ENCODE measurements at regions not wholly inside any gene's neighbourhood (a gene's known extent, or its start where the extent isn't known, plus 50 kb on each side); places are given as distances from the start of the nearest gene placed in this dataset.

DNA sequence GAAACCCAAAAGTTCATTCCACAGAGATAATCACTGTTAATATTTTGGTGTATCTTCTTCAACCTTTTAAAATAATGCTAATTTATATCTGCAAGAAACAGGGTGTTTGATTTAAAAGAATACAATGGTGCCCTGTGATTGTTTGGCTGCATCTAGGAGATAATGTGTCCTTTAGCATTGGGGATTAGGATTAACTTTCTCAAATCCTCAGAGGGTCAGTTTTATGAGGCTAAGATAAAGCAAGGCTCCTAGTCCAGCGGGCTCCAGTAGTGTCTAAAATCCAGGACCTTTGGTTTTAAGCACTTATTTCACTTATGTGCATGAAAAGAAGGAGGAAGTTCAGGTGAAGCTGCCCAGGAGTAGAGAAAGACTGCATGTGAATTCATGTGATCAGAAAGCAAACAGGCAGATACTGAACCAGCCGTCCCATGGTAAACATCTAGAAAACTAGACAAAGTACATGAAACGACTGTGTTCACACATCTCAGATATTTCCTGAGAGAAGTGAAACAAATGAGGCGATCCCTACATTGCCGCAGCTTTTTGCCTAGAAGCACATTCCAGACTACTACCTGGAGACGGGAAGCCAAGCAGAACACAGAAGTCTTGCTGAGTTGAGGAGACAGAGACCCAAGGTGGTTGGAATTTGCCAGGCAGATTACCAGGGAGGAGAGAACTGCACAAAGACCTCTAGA lies 129.1 kb upstream of the MAX start:
- TF ChIP-seq POLR2A (IDR thresholded peaks at IDR 0.05; ENCODE audit: low read depth, low read length) (no peak), POLR2AphosphoS5 (IDR thresholded peaks at IDR 0.05; ENCODE audit: low read depth, low read length) (no peak)
